ENCODE measurements at regions not wholly inside any gene's neighbourhood (a gene's known extent, or its start where the extent isn't known, plus 50 kb on each side); places are given as distances from the start of the nearest gene placed in this dataset.

DNA sequence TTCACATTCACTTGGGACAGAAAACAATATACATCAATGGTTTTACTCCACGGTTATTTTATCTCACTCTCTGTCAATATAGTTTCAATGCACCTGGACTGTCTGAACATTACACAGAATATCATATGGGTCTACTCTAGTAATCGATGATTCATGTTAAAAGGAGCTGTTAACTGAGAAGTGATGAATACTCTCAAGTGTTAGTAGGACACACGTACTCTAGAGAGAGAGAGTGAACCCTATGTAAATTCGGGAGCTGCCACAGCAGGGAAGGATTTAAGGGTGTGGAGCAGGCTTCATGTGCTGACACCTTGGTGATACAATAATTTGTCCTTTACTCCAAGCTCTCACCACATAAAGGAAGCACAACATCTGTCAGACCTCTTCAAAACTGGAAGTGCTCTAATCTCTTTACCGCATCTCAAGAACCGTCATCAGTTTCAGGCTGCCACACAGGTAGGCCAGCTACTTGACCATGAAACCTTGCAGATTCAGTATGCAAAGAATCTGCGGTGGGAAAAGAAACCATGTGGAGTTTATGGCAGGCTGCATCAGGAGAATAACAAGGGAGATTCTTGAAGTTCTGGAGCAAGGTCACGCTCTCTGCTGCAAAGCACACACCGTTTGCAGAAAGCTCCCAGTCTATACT is 199.2 kb upstream of the TMC3 start:
- Mint-ChIP-seq H3K36me3 (ENCODE audit: low read depth) (no peaks in the 10 kb centered on the region), H3K27me3 (ENCODE audit: insufficient read depth, low read depth, poor library complexity) (peaks cover 3% of the 10 kb centered on the region)

More for the DNA sequence above, 199.2 kb upstream of the TMC3 start:
- Histone ChIP-seq H3K79me2 (replicated peaks; ENCODE audit: insufficient read depth) (no peaks in the 10 kb centered on the region), H3K4me1 (ENCODE audit: insufficient read depth) (0 out of 2 replicates have a peak, but pooled peaks cover 3% of the 10 kb centered on the region), H3K9me2 (ENCODE audit: insufficient read depth) (no peaks in the 10 kb centered on the region; the same call in 1 of the 2 replicates), H3F3A (replicated peaks; ENCODE audit: low read depth) (no peaks in the 10 kb centered on the region), H3K27ac (ENCODE audit: low read depth) (no peak overlapping the region), H3K27me3 (ENCODE audit: insufficient read depth) (no peaks in the 10 kb centered on the region), H2AFZ (no peak overlapping the region), H3K4me3 (no peak overlapping the region), H4K20me1 (replicated peaks; ENCODE audit: insufficient read depth) (no peaks in the 10 kb centered on the region), H3K36me3 (ENCODE audit: insufficient read depth) (no peaks in the 10 kb centered on the region), H3K4me2 (no peak overlapping the region)
- Mint-ChIP-seq H3K27ac (no peak overlapping the region), H3K9me3 (no peaks in the 10 kb centered on the region), H3K4me3 (no peak overlapping the region), H3K4me1 (peaks cover 8% of the 10 kb centered on the region; the same call in 2 of the 3 replicates)
- peak; percentile 64 for ATAC-seq
- TF ChIP-seq, protein P1, sequence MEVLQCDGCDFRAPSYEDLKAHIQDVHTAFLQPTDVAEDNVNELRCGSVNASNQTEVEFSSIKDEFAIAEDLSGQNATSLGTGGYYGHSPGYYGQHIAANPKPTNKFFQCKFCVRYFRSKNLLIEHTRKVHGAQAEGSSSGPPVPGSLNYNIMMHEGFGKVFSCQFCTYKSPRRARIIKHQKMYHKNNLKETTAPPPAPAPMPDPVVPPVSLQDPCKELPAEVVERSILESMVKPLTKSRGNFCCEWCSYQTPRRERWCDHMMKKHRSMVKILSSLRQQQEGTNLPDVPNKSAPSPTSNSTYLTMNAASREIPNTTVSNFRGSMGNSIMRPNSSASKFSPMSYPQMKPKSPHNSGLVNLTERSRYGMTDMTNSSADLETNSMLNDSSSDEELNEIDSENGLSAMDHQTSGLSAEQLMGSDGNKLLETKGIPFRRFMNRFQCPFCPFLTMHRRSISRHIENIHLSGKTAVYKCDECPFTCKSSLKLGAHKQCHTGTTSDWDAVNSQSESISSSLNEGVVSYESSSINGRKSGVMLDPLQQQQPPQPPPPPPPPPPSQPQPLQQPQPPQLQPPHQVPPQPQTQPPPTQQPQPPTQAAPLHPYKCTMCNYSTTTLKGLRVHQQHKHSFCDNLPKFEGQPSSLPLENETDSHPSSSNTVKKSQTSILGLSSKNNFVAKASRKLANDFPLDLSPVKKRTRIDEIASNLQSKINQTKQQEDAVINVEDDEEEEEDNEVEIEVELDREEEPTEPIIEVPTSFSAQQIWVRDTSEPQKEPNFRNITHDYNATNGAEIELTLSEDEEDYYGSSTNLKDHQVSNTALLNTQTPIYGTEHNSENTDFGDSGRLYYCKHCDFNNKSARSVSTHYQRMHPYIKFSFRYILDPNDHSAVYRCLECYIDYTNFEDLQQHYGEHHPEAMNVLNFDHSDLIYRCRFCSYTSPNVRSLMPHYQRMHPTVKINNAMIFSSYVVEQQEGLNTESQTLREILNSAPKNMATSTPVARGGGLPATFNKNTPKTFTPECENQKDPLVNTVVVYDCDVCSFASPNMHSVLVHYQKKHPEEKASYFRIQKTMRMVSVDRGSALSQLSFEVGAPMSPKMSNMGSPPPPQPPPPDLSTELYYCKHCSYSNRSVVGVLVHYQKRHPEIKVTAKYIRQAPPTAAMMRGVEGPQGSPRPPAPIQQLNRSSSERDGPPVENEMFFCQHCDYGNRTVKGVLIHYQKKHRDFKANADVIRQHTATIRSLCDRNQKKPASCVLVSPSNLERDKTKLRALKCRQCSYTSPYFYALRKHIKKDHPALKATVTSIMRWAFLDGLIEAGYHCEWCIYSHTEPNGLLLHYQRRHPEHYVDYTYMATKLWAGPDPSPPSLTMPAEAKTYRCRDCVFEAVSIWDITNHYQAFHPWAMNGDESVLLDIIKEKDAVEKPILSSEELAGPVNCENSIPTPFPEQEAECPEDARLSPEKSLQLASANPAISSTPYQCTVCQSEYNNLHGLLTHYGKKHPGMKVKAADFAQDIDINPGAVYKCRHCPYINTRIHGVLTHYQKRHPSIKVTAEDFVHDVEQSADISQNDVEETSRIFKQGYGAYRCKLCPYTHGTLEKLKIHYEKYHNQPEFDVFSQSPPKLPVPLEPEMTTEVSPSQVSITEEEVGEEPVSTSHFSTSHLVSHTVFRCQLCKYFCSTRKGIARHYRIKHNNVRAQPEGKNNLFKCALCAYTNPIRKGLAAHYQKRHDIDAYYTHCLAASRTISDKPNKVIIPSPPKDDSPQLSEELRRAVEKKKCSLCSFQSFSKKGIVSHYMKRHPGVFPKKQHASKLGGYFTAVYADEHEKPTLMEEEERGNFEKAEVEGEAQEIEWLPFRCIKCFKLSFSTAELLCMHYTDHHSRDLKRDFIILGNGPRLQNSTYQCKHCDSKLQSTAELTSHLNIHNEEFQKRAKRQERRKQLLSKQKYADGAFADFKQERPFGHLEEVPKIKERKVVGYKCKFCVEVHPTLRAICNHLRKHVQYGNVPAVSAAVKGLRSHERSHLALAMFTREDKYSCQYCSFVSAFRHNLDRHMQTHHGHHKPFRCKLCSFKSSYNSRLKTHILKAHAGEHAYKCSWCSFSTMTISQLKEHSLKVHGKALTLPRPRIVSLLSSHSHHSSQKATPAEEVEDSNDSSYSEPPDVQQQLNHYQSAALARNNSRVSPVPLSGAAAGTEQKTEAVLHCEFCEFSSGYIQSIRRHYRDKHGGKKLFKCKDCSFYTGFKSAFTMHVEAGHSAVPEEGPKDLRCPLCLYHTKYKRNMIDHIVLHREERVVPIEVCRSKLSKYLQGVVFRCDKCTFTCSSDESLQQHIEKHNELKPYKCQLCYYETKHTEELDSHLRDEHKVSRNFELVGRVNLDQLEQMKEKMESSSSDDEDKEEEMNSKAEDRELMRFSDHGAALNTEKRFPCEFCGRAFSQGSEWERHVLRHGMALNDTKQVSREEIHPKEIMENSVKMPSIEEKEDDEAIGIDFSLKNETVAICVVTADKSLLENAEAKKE (CRISPR knock-in tag; IDR thresholded peaks at IDR 0.05): 0 out of 2 replicates have a peak, but pooled peaks have one; percentile 28
- no peak for TF ChIP-seq STAT1 (IDR thresholded peaks at IDR 0.05; ENCODE audit: unreplicated experiment)
- peak; percentile 13 for DNase-seq (ENCODE audit: low spot score)

Data from GM23338 (cell line).